GM23338 (cell line): ENCODE measurements at regions not wholly inside any gene's neighbourhood (a gene's known extent, or its start where the extent isn't known, plus 50 kb on each side); places are given as distances from the start of the nearest gene placed in this dataset.

Experiments
- ATAC-seq: fragments of 200-7000 bp; cut with Tn5 transposase; 3 replicates; pipeline ENCODE4 v1.9.1; 2020
- DNase-seq: peaks from one replicate; pipeline ENCODE4 v3.0.0-alpha.2; 2015; ENCODE audit warnings: low spot score
- H2AFZ ChIP-seq: fragments of 200-600 bp; sonication (generic); 2 replicates; pipeline ENCODE4 v1.8.0; 2016; ENCODE audit warnings: antibody characterized with exemption, mild to moderate bottlenecking, moderate library complexity
- H3F3A ChIP-seq: fragments of 200-600 bp; sonication (generic); replicated peaks from 2 replicates; pipeline ENCODE4 v1.8.0; 2017; ENCODE audit warnings: antibody characterized with exemption, mixed run types, low read depth
- H3K27ac ChIP-seq: fragments of 200-600 bp; sonication (generic); 2 replicates; pipeline ENCODE4 v1.6.1; 2016; ENCODE audit warnings: low read depth
- H3K27me3 ChIP-seq: fragments of 200-600 bp; sonication (generic); 2 replicates; pipeline ENCODE4 v1.8.0; 2016; ENCODE audit warnings: mild to moderate bottlenecking, mixed run types, moderate library complexity; ENCODE audit not compliant: insufficient read depth
- H3K36me3 ChIP-seq: fragments of 200-600 bp; sonication (generic); 2 replicates; pipeline ENCODE4 v1.8.0; 2016; ENCODE audit warnings: mild to moderate bottlenecking; ENCODE audit not compliant: insufficient read depth
- H3K4me1 ChIP-seq: fragments of 200-600 bp; sonication (generic); 2 replicates; pipeline ENCODE4 v1.8.0; 2016; ENCODE audit warnings: mild to moderate bottlenecking, moderate library complexity; ENCODE audit not compliant: insufficient read depth
- H3K4me2 ChIP-seq: fragments of 200-600 bp; sonication (generic); 2 replicates; pipeline ENCODE4 v1.7.1; 2017; ENCODE audit warnings: mixed run types
- H3K4me3 ChIP-seq: fragments of 200-600 bp; sonication (generic); 2 replicates; pipeline ENCODE4 v1.6.1; 2016; ENCODE audit warnings: mixed run types
- H3K79me2 ChIP-seq: fragments of 200-600 bp; sonication (generic); replicated peaks from 2 replicates; pipeline ENCODE4 v1.8.0; 2017; ENCODE audit warnings: mild to moderate bottlenecking; ENCODE audit not compliant: insufficient read depth
- H3K9me2 ChIP-seq: fragments of 200-600 bp; sonication (generic); 2 replicates; pipeline ENCODE4 v1.8.0; 2017; ENCODE audit not compliant: insufficient read depth
- H4K20me1 ChIP-seq: fragments of 200-600 bp; sonication (generic); replicated peaks from 2 replicates; pipeline ENCODE4 v1.8.0; 2017; ENCODE audit warnings: mild to moderate bottlenecking; ENCODE audit not compliant: insufficient read depth
- H3K27ac Mint-ChIP-seq: 2 replicates; pipeline ENCODE4 v1.8.0; 2020; ENCODE audit warnings: inconsistent platforms, mild to moderate bottlenecking, moderate library complexity, mixed read lengths
- H3K27me3 Mint-ChIP-seq: 3 replicates; pipeline ENCODE4 v1.8.0; 2022; ENCODE audit warnings: low read depth, mild to moderate bottlenecking, moderate library complexity, mixed read lengths, inconsistent platforms; ENCODE audit not compliant: insufficient read depth, poor library complexity
- H3K36me3 Mint-ChIP-seq: 3 replicates; pipeline ENCODE4 v1.8.0; 2021; ENCODE audit warnings: low read depth, mild to moderate bottlenecking, inconsistent platforms, moderate library complexity, mixed read lengths
- H3K4me1 Mint-ChIP-seq: 3 replicates; pipeline ENCODE4 v1.8.0; 2020; ENCODE audit warnings: mild to moderate bottlenecking, inconsistent platforms, mixed read lengths
- H3K4me3 Mint-ChIP-seq: 3 replicates; pipeline ENCODE4 v1.8.0; 2021; ENCODE audit warnings: moderate library complexity, mild to moderate bottlenecking, inconsistent platforms, mixed read lengths
- H3K9me3 Mint-ChIP-seq: 3 replicates; pipeline ENCODE4 v1.8.0; 2020; ENCODE audit warnings: moderate library complexity, mild to moderate bottlenecking, inconsistent platforms, mixed read lengths
- CREB1 ChIP-seq: fragments of 250-450 bp; sonication (Bioruptor Pico); IDR thresholded peaks from 2 replicates; pipeline ENCODE4 v1.5.0; 2020; ENCODE audit warnings: low read depth, mild to moderate bottlenecking, moderate library complexity
- EZH2 ChIP-seq: fragments of 200-600 bp; sonication (generic); IDR thresholded peaks from one replicate; pipeline ENCODE4 v1.8.0; 2017; ENCODE audit warnings: antibody characterized with exemption, mild to moderate bottlenecking, low read depth; ENCODE audit not compliant: unreplicated experiment
- EZH2phosphoT487 ChIP-seq: fragments of 200-600 bp; sonication (generic); IDR thresholded peaks from one replicate; pipeline ENCODE4 v1.8.1; 2018; ENCODE audit warnings: antibody characterized with exemption; ENCODE audit not compliant: unreplicated experiment
- JUNB ChIP-seq: IDR thresholded peaks from one replicate; pipeline ENCODE4 v1.6.1; 2016; ENCODE audit warnings: antibody characterized with exemption; ENCODE audit not compliant: unreplicated experiment
- NANOG ChIP-seq: IDR thresholded peaks from 2 replicates; pipeline ENCODE4 v1.6.1; 2016; ENCODE audit warnings: antibody characterized with exemption, borderline replicate concordance
- POLR2AphosphoS5 ChIP-seq: IDR thresholded peaks from 2 replicates; pipeline ENCODE4 v1.6.1; 2016; ENCODE audit warnings: antibody characterized with exemption, low read depth
- STAT1 ChIP-seq: IDR thresholded peaks from one replicate; pipeline ENCODE4 v1.6.1; 2016; ENCODE audit warnings: antibody characterized with exemption; ENCODE audit not compliant: unreplicated experiment
- ZNF114 ChIP-seq: fragments of 250-450 bp; sonication (Bioruptor Pico); IDR thresholded peaks from 2 replicates; pipeline ENCODE4 v1.5.0; 2020; ENCODE audit warnings: mild to moderate bottlenecking, moderate library complexity
- ZNF331 ChIP-seq: fragments of 250-450 bp; sonication (Bioruptor Pico); IDR thresholded peaks from 2 replicates; pipeline ENCODE4 v1.5.0; 2020; ENCODE audit warnings: low read depth, mild to moderate bottlenecking, moderate library complexity
- TF ChIP-seq, protein P1 (sequence below), 2 experiments: fragments of 200-600 bp in 1 of 2; sonication (generic) in 1 of 2; conservative IDR thresholded peaks; 2 replicates each; pipeline versions ENCODE4 v1.5.1 to v1.6.1; 2016 to 2017; ENCODE audit warnings: antibody characterized with exemption in 2 of 2, low read depth in 2 of 2, mild to moderate bottlenecking in 2 of 2, moderate library complexity in 1 of 2
- TF ChIP-seq, protein P2 (sequence below): IDR thresholded peaks from 2 replicates; pipeline ENCODE4 v1.6.1; 2016; ENCODE audit warnings: antibody characterized with exemption
- TF ChIP-seq, protein P3 (sequence below): fragments of 250-450 bp; sonication (Bioruptor Pico); IDR thresholded peaks from 2 replicates; pipeline ENCODE4 v1.5.0; 2020; ENCODE audit warnings: mild to moderate bottlenecking, moderate library complexity
- TF ChIP-seq, protein P4 (sequence below): IDR thresholded peaks from one replicate; pipeline ENCODE4 v1.6.1; 2018; ENCODE audit warnings: antibody characterized with exemption; ENCODE audit not compliant: unreplicated experiment

DNA sequence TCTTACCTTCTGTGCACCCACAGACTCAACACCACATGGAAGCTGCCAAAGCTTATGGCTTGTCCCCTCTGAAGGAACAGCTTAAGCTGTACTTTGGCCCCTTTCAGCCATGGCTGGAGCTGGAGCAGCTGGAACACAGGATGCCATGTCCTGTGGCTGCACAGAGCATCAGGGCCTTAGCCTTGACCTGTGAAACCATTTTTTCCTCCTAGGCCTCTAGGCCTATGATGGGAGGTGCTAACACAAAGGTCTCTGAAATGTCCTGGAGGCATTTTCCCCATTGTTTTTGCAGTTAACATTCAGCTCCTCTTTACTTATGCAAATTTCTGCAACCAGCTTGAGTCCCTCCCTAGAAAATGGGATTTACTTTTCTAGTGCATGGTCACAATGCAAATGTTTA lies 461.4 kb upstream of the TYRP1 start:
- H3F3A ChIP-seq, result no peaks in the 10 kb centered on the region
- no peak overlapping the region for H2AFZ ChIP-seq
- no peak overlapping the region for H3K27ac ChIP-seq
- Mint-ChIP-seq H3K4me3 (no peak overlapping the region), H3K9me3 (peaks cover 31% of the 10 kb centered on the region), H3K4me1 (no peaks in the 10 kb centered on the region), H3K36me3 (peaks cover 24% of the 10 kb centered on the region), H3K27ac (no peak overlapping the region), H3K27me3 (no peaks in the 10 kb centered on the region)
- no peaks in the 10 kb centered on the region; the same call in 1 of the 2 replicates for H3K36me3 ChIP-seq
- ATAC-seq, result no peak
- no peaks in the 10 kb centered on the region for H3K4me1 ChIP-seq
- DNase-seq, result peak; percentile 11
- H3K4me2 ChIP-seq, result no peak overlapping the region
- no peaks in the 10 kb centered on the region for H3K79me2 ChIP-seq
- H4K20me1 ChIP-seq, result no peaks in the 10 kb centered on the region
- TF ChIP-seq, protein P1, sequence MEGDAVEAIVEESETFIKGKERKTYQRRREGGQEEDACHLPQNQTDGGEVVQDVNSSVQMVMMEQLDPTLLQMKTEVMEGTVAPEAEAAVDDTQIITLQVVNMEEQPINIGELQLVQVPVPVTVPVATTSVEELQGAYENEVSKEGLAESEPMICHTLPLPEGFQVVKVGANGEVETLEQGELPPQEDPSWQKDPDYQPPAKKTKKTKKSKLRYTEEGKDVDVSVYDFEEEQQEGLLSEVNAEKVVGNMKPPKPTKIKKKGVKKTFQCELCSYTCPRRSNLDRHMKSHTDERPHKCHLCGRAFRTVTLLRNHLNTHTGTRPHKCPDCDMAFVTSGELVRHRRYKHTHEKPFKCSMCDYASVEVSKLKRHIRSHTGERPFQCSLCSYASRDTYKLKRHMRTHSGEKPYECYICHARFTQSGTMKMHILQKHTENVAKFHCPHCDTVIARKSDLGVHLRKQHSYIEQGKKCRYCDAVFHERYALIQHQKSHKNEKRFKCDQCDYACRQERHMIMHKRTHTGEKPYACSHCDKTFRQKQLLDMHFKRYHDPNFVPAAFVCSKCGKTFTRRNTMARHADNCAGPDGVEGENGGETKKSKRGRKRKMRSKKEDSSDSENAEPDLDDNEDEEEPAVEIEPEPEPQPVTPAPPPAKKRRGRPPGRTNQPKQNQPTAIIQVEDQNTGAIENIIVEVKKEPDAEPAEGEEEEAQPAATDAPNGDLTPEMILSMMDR (conservative IDR thresholded peaks at IDR 0.05; ENCODE audit: low read depth in 2 of 2), result no peak
- TF ChIP-seq ZNF331 (CRISPR knock-in tag) (no peak), STAT1 (no peak), EZH2phosphoT487 (no peak), NANOG (no peak), POLR2AphosphoS5 (no peak), EZH2 (no peak), CREB1 (CRISPR knock-in tag) (no peak), JUNB (no peak), ZNF114 (CRISPR knock-in tag) (no peak)
- TF ChIP-seq, protein P2, sequence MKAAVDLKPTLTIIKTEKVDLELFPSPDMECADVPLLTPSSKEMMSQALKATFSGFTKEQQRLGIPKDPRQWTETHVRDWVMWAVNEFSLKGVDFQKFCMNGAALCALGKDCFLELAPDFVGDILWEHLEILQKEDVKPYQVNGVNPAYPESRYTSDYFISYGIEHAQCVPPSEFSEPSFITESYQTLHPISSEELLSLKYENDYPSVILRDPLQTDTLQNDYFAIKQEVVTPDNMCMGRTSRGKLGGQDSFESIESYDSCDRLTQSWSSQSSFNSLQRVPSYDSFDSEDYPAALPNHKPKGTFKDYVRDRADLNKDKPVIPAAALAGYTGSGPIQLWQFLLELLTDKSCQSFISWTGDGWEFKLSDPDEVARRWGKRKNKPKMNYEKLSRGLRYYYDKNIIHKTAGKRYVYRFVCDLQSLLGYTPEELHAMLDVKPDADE, result no peak
- TF ChIP-seq, protein P3, sequence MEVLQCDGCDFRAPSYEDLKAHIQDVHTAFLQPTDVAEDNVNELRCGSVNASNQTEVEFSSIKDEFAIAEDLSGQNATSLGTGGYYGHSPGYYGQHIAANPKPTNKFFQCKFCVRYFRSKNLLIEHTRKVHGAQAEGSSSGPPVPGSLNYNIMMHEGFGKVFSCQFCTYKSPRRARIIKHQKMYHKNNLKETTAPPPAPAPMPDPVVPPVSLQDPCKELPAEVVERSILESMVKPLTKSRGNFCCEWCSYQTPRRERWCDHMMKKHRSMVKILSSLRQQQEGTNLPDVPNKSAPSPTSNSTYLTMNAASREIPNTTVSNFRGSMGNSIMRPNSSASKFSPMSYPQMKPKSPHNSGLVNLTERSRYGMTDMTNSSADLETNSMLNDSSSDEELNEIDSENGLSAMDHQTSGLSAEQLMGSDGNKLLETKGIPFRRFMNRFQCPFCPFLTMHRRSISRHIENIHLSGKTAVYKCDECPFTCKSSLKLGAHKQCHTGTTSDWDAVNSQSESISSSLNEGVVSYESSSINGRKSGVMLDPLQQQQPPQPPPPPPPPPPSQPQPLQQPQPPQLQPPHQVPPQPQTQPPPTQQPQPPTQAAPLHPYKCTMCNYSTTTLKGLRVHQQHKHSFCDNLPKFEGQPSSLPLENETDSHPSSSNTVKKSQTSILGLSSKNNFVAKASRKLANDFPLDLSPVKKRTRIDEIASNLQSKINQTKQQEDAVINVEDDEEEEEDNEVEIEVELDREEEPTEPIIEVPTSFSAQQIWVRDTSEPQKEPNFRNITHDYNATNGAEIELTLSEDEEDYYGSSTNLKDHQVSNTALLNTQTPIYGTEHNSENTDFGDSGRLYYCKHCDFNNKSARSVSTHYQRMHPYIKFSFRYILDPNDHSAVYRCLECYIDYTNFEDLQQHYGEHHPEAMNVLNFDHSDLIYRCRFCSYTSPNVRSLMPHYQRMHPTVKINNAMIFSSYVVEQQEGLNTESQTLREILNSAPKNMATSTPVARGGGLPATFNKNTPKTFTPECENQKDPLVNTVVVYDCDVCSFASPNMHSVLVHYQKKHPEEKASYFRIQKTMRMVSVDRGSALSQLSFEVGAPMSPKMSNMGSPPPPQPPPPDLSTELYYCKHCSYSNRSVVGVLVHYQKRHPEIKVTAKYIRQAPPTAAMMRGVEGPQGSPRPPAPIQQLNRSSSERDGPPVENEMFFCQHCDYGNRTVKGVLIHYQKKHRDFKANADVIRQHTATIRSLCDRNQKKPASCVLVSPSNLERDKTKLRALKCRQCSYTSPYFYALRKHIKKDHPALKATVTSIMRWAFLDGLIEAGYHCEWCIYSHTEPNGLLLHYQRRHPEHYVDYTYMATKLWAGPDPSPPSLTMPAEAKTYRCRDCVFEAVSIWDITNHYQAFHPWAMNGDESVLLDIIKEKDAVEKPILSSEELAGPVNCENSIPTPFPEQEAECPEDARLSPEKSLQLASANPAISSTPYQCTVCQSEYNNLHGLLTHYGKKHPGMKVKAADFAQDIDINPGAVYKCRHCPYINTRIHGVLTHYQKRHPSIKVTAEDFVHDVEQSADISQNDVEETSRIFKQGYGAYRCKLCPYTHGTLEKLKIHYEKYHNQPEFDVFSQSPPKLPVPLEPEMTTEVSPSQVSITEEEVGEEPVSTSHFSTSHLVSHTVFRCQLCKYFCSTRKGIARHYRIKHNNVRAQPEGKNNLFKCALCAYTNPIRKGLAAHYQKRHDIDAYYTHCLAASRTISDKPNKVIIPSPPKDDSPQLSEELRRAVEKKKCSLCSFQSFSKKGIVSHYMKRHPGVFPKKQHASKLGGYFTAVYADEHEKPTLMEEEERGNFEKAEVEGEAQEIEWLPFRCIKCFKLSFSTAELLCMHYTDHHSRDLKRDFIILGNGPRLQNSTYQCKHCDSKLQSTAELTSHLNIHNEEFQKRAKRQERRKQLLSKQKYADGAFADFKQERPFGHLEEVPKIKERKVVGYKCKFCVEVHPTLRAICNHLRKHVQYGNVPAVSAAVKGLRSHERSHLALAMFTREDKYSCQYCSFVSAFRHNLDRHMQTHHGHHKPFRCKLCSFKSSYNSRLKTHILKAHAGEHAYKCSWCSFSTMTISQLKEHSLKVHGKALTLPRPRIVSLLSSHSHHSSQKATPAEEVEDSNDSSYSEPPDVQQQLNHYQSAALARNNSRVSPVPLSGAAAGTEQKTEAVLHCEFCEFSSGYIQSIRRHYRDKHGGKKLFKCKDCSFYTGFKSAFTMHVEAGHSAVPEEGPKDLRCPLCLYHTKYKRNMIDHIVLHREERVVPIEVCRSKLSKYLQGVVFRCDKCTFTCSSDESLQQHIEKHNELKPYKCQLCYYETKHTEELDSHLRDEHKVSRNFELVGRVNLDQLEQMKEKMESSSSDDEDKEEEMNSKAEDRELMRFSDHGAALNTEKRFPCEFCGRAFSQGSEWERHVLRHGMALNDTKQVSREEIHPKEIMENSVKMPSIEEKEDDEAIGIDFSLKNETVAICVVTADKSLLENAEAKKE, result no peak
- TF ChIP-seq, protein P4, sequence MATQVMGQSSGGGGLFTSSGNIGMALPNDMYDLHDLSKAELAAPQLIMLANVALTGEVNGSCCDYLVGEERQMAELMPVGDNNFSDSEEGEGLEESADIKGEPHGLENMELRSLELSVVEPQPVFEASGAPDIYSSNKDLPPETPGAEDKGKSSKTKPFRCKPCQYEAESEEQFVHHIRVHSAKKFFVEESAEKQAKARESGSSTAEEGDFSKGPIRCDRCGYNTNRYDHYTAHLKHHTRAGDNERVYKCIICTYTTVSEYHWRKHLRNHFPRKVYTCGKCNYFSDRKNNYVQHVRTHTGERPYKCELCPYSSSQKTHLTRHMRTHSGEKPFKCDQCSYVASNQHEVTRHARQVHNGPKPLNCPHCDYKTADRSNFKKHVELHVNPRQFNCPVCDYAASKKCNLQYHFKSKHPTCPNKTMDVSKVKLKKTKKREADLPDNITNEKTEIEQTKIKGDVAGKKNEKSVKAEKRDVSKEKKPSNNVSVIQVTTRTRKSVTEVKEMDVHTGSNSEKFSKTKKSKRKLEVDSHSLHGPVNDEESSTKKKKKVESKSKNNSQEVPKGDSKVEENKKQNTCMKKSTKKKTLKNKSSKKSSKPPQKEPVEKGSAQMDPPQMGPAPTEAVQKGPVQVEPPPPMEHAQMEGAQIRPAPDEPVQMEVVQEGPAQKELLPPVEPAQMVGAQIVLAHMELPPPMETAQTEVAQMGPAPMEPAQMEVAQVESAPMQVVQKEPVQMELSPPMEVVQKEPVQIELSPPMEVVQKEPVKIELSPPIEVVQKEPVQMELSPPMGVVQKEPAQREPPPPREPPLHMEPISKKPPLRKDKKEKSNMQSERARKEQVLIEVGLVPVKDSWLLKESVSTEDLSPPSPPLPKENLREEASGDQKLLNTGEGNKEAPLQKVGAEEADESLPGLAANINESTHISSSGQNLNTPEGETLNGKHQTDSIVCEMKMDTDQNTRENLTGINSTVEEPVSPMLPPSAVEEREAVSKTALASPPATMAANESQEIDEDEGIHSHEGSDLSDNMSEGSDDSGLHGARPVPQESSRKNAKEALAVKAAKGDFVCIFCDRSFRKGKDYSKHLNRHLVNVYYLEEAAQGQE, result no peak
- H3K4me3 ChIP-seq, result no peak overlapping the region
- H3K9me2 ChIP-seq, result peaks cover 7% of the 10 kb centered on the region; the same call in 1 of the 2 replicates
- H3K27me3 ChIP-seq, result no peaks in the 10 kb centered on the region
